Activated CD8-positive, alpha-beta memory T cell treated with anti-CD3 and anti-CD28 coated beads, Interleukin-2, amount 10 ng/mL, durations not matched to agents 7 days and 5 days (primary cell): ENCODE measurements at regions not wholly inside any gene's neighbourhood (a gene's known extent, or its start where the extent isn't known, plus 50 kb on each side); places are given as distances from the start of the nearest gene placed in this dataset.

Experiments
- ATAC-seq: fragments of 150-1000 bp; cut with Tn5 transposase; one replicate; pipeline ENCODE4 v1.10.0; 2021; ENCODE audit warnings: moderate library complexity
- CTCF ChIA-PET: fragments of 350-600 bp; sonication (Branson Sonifier 250); formaldehyde crosslinking; loops from one replicate; lab custom pipeline; 2021; ENCODE audit warnings: antibody characterized with exemption; lab: Charles Lee
- DNase-seq: peaks from one replicate; pipeline ENCODE4 v3.0.0-alpha.2; 2020
- H3K27ac Mint-ChIP-seq: one replicate; pipeline ENCODE4 v1.8.0; 2021; ENCODE audit warnings: mild to moderate bottlenecking, mixed read lengths
- H3K27me3 Mint-ChIP-seq: one replicate; pipeline ENCODE4 v1.8.0; 2021; ENCODE audit warnings: mixed read lengths
- H3K36me3 Mint-ChIP-seq: one replicate; pipeline ENCODE4 v1.8.0; 2021; ENCODE audit warnings: mild to moderate bottlenecking, mixed read lengths
- H3K4me1 Mint-ChIP-seq: one replicate; pipeline ENCODE4 v1.8.0; 2021; ENCODE audit warnings: mixed read lengths
- H3K4me3 Mint-ChIP-seq: one replicate; pipeline ENCODE4 v1.8.0; 2021; ENCODE audit warnings: mild to moderate bottlenecking, moderate library complexity, mixed read lengths
- H3K9me3 Mint-ChIP-seq: one replicate; pipeline ENCODE4 v1.8.0; 2022; ENCODE audit warnings: low read depth, mixed read lengths

- peaks cover 7% of the 10 kb centered on the region for H3K9me3 Mint-ChIP-seq
- no peak overlapping the region for H3K4me3 Mint-ChIP-seq
- CTCF ChIA-PET = no interaction called here
- H3K36me3 Mint-ChIP-seq = peaks cover 2% of the 10 kb centered on the region
- H3K27me3 Mint-ChIP-seq = no peaks in the 10 kb centered on the region
- peaks cover 6% of the 10 kb centered on the region for H3K4me1 Mint-ChIP-seq
- no peak overlapping the region for H3K27ac Mint-ChIP-seq
- no peak for DNase-seq
- ATAC-seq = no peak
These were observed 160.3 kb downstream of the PTEN start for GRCh38 chr10:88023676-88024075.

DNA sequence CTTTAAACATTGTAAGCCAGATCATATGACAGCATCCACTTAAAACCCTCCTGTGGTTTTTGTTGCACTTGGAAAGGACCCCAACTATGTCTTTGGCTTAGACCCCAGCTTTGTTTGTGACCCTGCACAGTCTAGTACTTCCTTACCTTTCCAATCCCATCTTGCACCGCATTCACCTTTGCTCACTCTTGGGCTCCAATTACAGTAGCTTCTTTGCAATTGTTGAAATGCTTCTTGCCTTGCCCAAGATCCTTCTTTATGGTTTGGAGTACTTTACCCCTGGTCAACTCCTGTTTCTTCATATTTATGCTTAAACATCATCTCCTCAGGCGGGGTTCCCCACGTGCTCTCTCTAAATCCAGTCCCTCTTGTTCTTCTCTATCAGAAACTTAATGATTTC is 162.6 kb downstream of the PTEN start:
- Mint-ChIP-seq H3K27me3 (no peaks in the 10 kb centered on the region), H3K4me3 (no peak overlapping the region), H3K27ac (no peak overlapping the region), H3K4me1 (peaks cover 13% of the 10 kb centered on the region), H3K36me3 (peaks cover 2% of the 10 kb centered on the region), H3K9me3 (peaks cover 7% of the 10 kb centered on the region)
- DNase-seq (no peak), ATAC-seq (no peak)
- CTCF ChIA-PET = no interaction called here

- no peaks in the 10 kb centered on the region for H3K36me3 Mint-ChIP-seq
- H3K4me3 Mint-ChIP-seq = no peak overlapping the region
- H3K27me3 Mint-ChIP-seq = no peaks in the 10 kb centered on the region
- CTCF ChIA-PET = interaction anchor here (1.0 kb wide), 1 partner anchor 13 kb away, joined by 3 read pairs; no protein-coding TSS in a partner anchor
- ATAC-seq = no peak
- H3K9me3 Mint-ChIP-seq = peaks cover 7% of the 10 kb centered on the region
- peaks cover 13% of the 10 kb centered on the region for H3K4me1 Mint-ChIP-seq
- no peak overlapping the region for H3K27ac Mint-ChIP-seq
- no peak for DNase-seq
These were observed 164.1 kb downstream of the PTEN start for GRCh38 chr10:88027570-88027969.

GRCh38 chr10:88028072-88028471 is 164.6 kb downstream of the PTEN start:
- DNase-seq = no peak
- Mint-ChIP-seq H3K4me3 (no peak overlapping the region), H3K4me1 (peaks cover 13% of the 10 kb centered on the region), H3K36me3 (no peaks in the 10 kb centered on the region), H3K27me3 (no peaks in the 10 kb centered on the region), H3K9me3 (peaks cover 4% of the 10 kb centered on the region), H3K27ac (no peak overlapping the region)
- no peak for ATAC-seq
- CTCF ChIA-PET = interaction anchor here (1.0 kb wide), 1 partner anchor 14 kb away, joined by 3 read pairs; no protein-coding TSS in a partner anchor

DNA sequence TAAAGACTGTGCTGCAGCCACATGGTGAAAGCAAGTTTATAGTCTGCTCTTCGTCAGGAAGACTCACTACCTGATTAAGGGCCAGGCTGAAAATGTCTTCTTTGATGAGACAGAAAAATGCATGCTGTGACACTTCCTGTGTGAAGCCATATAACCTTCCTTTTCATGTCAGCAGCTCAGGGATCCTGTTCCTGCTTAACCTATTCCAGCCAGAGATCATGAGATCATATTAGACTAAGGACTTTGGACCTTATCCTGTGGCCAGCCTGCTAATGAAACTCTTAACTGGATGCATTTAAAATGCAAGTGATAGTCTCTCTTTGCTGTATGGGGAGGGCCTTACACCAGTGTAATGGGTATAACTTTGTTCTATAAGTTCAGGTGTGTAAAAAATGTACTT is 165.2 kb downstream of the PTEN start:
- DNase-seq (no peak), ATAC-seq (no peak)
- H3K4me1 Mint-ChIP-seq = peaks cover 13% of the 10 kb centered on the region
- H3K36me3 Mint-ChIP-seq = no peaks in the 10 kb centered on the region
- no peaks in the 10 kb centered on the region for H3K9me3 Mint-ChIP-seq
- no peak overlapping the region for H3K4me3 Mint-ChIP-seq
- no peaks in the 10 kb centered on the region for H3K27me3 Mint-ChIP-seq
- H3K27ac Mint-ChIP-seq = no peak overlapping the region
- CTCF ChIA-PET = interaction anchor here (1.0 kb wide), 1 partner anchor 14 kb away, joined by 3 read pairs; no protein-coding TSS in a partner anchor

DNA sequence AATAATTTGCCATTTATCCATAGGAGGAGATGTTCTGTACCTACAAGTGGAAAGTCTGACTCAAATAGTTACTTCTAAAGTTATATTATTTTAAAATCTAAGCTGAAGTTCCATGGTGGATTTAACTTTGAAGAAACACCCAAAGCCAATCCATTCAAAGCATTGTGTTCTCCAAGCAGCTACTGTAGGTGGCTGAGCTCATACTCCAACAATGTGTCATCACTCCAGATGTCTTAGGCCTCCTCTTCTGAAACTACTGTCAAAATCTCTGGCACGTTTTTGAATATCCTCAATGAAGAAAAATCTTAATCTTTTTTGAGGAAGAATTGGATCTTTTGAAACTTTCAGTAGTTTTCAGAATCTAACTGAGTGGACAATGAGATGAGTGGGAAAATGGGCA is 169.1 kb downstream of the PTEN start:
- Mint-ChIP-seq H3K4me1 (peaks cover 16% of the 10 kb centered on the region), H3K36me3 (no peaks in the 10 kb centered on the region), H3K27ac (no peak overlapping the region), H3K27me3 (no peaks in the 10 kb centered on the region), H3K4me3 (no peak overlapping the region), H3K9me3 (no peaks in the 10 kb centered on the region)
- CTCF ChIA-PET = interaction anchor here (1.0 kb wide), 1 partner anchor 22 kb away, joined by 3 read pairs; no protein-coding TSS in a partner anchor
- ATAC-seq (no peak), DNase-seq (no peak)

GRCh38 chr10:88033385-88033784 is 170.0 kb downstream of the PTEN start:
- H3K27me3 Mint-ChIP-seq = no peaks in the 10 kb centered on the region
- no peak overlapping the region for H3K4me3 Mint-ChIP-seq
- H3K27ac Mint-ChIP-seq = no peak overlapping the region
- no peaks in the 10 kb centered on the region for H3K9me3 Mint-ChIP-seq
- DNase-seq (no peak), ATAC-seq (no peak)
- CTCF ChIA-PET = interaction anchor here (1.0 kb wide), 1 partner anchor 21 kb away, joined by 3 read pairs; no protein-coding TSS in a partner anchor
- peaks cover 20% of the 10 kb centered on the region for H3K4me1 Mint-ChIP-seq
- no peaks in the 10 kb centered on the region for H3K36me3 Mint-ChIP-seq

DNA sequence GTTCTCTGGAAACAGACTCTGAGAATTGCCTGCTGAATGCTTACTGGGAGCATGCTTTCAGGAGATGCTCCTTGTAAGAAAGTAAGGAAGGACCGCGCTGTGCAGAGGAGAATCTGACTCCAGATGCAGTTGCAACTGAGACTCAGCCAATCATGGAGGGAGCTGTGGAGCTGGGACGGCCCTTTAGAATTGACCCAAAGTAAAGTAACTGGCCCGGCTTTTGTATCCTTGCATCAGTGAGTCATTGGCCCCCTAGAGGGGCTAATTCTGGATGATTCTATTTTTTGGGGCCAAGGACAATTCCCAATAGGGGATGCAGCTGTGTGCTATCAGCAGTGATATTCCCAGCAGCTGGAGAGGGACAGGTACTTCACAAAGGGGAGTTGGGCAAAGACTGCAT is 170.4 kb downstream of the PTEN start:
- Mint-ChIP-seq H3K9me3 (no peaks in the 10 kb centered on the region), H3K4me1 (peaks cover 18% of the 10 kb centered on the region), H3K27ac (no peak overlapping the region), H3K27me3 (no peaks in the 10 kb centered on the region), H3K4me3 (no peak overlapping the region), H3K36me3 (no peaks in the 10 kb centered on the region)
- CTCF ChIA-PET = no interaction called here
- ATAC-seq (no peak), DNase-seq (no peak)

GRCh38 chr10:88036126-88036525 is 172.7 kb downstream of the PTEN start:
- H3K9me3 Mint-ChIP-seq = no peaks in the 10 kb centered on the region
- H3K27me3 Mint-ChIP-seq = no peaks in the 10 kb centered on the region
- no peaks in the 10 kb centered on the region for H3K36me3 Mint-ChIP-seq
- DNase-seq (no peak), ATAC-seq (no peak)
- H3K4me3 Mint-ChIP-seq = no peak overlapping the region
- CTCF ChIA-PET = no interaction called here
- H3K4me1 Mint-ChIP-seq = peaks cover 13% of the 10 kb centered on the region
- H3K27ac Mint-ChIP-seq = no peak overlapping the region

DNA sequence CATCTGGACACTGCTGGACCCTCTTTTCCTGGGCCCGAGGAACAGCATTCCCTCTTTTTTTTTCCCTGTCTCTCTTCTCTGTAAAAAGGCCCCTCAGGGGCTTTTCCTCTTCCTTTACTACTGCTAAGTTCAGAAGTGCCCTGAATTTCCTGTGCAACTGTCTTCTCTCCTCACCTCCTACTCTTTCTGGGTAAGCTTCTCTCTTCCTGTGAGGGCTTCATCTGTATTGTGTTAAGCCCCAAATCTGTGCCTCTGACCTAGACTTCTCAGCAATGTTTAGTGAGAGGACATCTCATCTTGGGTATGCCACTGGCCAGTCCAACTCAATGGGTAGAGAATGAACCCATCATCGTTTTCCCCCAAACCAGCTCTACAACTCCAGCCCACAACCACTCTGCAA is 174.2 kb downstream of the PTEN start:
- no peaks in the 10 kb centered on the region for H3K9me3 Mint-ChIP-seq
- ATAC-seq = no peak
- DNase-seq = no peak

GRCh38 chr10:88038268-88038667 is 174.8 kb downstream of the PTEN start:
- CTCF ChIA-PET = no interaction called here
- Mint-ChIP-seq H3K9me3 (no peaks in the 10 kb centered on the region), H3K27me3 (peaks cover 3% of the 10 kb centered on the region), H3K27ac (no peak overlapping the region), H3K4me1 (peaks cover 13% of the 10 kb centered on the region), H3K36me3 (no peaks in the 10 kb centered on the region), H3K4me3 (no peak overlapping the region)
- DNase-seq (no peak), ATAC-seq (no peak)

More for the DNA sequence above, 174.2 kb downstream of the PTEN start:
- Mint-ChIP-seq H3K27ac (no peak overlapping the region), H3K4me3 (no peak overlapping the region), H3K36me3 (no peaks in the 10 kb centered on the region), H3K27me3 (peaks cover 3% of the 10 kb centered on the region), H3K4me1 (peaks cover 13% of the 10 kb centered on the region)
- CTCF ChIA-PET = no interaction called here

DNA sequence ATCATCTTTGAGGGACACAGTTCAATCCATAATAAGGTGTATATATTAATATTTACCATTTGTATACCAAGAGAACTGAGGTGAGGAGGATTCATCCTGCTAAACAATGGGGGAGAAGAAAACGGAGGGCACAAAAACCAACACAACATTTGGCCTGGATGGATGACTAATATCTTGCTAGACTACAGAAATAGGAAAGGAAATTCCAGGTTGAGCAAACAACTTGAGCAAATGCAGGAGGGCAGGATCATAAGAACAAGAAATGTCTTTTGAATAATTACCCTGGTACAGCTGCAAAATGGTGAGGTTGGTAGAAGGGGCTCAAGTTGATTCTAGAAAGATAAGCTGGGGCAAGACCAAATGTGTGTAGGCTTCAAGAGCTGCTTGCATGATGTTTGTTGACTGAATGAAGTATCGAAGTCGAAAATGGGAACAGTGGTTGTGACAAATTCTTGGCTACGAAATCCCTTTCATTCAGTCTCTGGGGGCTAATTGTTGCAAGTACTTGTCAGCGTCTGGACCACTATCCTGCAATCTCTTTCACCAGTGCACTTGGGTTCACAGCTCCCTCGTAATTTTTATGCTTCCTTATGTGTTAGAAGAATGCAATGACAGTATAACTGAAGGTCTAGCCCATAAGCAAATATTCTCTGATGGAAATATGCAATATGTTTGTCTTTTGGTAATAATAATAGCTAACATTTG is 176.2 kb downstream of the PTEN start:
- H3K27me3 Mint-ChIP-seq = peaks cover 3% of the 10 kb centered on the region
- peaks cover 13% of the 10 kb centered on the region for H3K4me1 Mint-ChIP-seq
- DNase-seq (no peak), ATAC-seq (no peak)
- H3K4me3 Mint-ChIP-seq = no peak overlapping the region
- CTCF ChIA-PET = interaction anchor here (1.0 kb wide), 1 partner anchor 10 kb away, joined by 3 read pairs; no protein-coding TSS in a partner anchor
- no peaks in the 10 kb centered on the region for H3K36me3 Mint-ChIP-seq
- H3K27ac Mint-ChIP-seq = no peak overlapping the region
- no peaks in the 10 kb centered on the region for H3K9me3 Mint-ChIP-seq

GRCh38 chr10:88041243-88042159 is 178.1 kb downstream of the PTEN start:
- no peaks in the 10 kb centered on the region for H3K36me3 Mint-ChIP-seq
- H3K27me3 Mint-ChIP-seq = peaks cover 3% of the 10 kb centered on the region
- no peaks in the 10 kb centered on the region for H3K9me3 Mint-ChIP-seq
- DNase-seq (no peak), ATAC-seq (no peak)
- CTCF ChIA-PET = no interaction called here
- H3K27ac Mint-ChIP-seq = no peak overlapping the region
- peaks cover 13% of the 10 kb centered on the region for H3K4me1 Mint-ChIP-seq
- H3K4me3 Mint-ChIP-seq = no peak overlapping the region
